WI38 (cell line): ENCODE measurements at regions not wholly inside any gene's neighbourhood (a gene's known extent, or its start where the extent isn't known, plus 50 kb on each side); places are given as distances from the start of the nearest gene placed in this dataset.

Experiments used
- H3K4me3 ChIP-seq: 2 replicates; pipeline ENCODE4 v1.5.1; 2011; ENCODE audit warnings: low read depth, mild to moderate bottlenecking, control low read depth, low read length
- TF ChIP-seq, protein P1 (sequence below): IDR thresholded peaks from 2 replicates; pipeline ENCODE4 v1.5.1; 2012; ENCODE audit warnings: low read depth, mild to moderate bottlenecking, control low read depth, low read length

DNA sequence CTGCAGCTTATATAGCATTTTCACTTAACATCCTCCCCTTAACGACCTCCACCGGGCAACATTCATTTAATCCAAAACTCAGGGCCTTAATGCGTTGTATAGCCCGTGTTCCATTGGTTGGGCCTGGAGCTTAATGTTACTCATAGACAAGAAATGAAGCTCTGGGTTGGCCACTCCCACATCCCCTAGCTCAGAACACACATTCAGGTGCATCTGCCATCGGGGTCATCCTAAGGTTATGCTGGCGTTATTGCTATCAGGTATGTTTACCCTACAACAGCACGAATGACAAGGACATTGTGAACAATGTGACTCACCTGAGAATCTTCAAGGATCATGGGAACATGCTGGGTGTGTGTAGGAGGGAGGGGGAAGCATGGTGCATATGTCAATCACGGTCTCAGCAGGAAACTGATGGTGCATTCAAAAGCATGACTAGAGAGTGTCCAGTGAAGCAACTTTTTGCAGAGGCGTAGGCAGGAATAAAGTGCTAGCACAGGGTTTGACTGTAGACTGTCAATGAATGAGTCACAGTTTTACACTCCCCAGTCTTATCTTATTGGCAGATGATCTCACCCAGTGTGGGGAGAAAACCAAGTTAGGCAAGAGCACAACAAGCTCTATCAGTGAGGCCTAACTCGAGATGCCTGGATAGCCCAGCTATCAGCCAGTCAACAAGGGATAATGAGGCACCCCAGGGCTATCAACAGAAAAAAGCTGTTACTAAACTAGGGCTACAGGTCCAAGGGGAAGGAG, 402.1 kb upstream of the MCTP2 start:
- TF ChIP-seq, protein P1, sequence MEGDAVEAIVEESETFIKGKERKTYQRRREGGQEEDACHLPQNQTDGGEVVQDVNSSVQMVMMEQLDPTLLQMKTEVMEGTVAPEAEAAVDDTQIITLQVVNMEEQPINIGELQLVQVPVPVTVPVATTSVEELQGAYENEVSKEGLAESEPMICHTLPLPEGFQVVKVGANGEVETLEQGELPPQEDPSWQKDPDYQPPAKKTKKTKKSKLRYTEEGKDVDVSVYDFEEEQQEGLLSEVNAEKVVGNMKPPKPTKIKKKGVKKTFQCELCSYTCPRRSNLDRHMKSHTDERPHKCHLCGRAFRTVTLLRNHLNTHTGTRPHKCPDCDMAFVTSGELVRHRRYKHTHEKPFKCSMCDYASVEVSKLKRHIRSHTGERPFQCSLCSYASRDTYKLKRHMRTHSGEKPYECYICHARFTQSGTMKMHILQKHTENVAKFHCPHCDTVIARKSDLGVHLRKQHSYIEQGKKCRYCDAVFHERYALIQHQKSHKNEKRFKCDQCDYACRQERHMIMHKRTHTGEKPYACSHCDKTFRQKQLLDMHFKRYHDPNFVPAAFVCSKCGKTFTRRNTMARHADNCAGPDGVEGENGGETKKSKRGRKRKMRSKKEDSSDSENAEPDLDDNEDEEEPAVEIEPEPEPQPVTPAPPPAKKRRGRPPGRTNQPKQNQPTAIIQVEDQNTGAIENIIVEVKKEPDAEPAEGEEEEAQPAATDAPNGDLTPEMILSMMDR = no peak
- H3K4me3 ChIP-seq = no peak overlapping the region

DNA sequence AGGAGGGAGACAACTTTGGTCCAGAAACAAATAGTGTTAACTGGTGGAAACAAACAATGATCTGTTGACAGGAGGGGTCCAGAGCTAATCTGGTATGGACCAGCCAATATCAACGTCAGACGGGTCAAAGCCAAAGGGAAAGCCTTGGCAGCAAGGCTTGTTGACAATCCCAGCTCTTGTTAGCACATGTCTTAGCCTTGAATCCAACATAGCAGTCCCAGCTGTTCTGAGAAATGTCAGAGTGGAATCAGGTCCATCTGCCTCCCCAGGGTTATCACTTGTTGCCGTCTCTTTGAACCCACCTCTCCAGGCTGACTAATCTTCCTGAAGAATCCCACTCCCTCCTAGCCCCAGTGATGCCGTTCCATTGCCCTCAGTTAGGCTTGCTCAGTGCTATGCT, 404.6 kb upstream of the MCTP2 start:
- H3K4me3 ChIP-seq = no peak overlapping the region
- TF ChIP-seq, protein P1 = no peak

DNA sequence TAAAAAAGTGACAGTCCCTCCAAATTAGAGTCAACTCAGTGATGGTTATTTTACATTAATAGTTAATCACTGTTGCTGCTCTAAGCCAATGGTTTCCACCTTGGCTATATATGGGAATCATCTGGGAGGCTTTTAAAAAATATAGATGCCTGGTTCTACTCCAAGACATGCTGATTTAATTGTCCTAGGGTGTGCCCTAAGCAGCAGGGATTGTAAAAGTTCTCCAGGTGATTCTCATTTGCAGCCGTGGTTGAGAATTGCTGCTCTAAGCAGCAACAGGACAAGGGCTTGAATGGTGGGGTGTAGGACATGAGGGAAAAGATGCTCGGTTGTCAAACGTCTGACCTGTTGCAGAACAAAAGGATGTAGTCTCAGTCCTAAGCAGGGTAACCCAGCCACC, 405.1 kb upstream of the MCTP2 start:
- H3K4me3 ChIP-seq = no peak overlapping the region
- TF ChIP-seq, protein P1 = no peak

DNA sequence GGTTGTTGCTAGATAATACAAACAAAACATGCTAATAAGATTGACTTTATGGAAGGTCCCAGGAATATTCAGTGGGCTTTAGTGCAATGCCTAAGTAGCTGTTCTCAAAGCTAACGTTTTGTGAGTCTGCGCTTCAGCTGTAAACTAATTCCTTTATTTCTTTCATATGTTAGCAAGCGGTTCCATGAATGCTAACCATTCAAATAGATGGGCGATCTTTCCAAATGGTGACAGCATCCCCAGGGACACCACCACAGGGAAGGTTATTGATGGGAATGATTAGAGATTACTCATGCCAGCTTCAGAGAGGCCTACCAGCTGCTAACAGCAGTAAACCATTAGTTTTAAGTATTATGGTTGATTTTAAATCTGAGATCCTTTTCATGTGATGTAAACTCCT, 405.7 kb upstream of the MCTP2 start:
- TF ChIP-seq, protein P1 = no peak
- H3K4me3 ChIP-seq = no peak overlapping the region

DNA sequence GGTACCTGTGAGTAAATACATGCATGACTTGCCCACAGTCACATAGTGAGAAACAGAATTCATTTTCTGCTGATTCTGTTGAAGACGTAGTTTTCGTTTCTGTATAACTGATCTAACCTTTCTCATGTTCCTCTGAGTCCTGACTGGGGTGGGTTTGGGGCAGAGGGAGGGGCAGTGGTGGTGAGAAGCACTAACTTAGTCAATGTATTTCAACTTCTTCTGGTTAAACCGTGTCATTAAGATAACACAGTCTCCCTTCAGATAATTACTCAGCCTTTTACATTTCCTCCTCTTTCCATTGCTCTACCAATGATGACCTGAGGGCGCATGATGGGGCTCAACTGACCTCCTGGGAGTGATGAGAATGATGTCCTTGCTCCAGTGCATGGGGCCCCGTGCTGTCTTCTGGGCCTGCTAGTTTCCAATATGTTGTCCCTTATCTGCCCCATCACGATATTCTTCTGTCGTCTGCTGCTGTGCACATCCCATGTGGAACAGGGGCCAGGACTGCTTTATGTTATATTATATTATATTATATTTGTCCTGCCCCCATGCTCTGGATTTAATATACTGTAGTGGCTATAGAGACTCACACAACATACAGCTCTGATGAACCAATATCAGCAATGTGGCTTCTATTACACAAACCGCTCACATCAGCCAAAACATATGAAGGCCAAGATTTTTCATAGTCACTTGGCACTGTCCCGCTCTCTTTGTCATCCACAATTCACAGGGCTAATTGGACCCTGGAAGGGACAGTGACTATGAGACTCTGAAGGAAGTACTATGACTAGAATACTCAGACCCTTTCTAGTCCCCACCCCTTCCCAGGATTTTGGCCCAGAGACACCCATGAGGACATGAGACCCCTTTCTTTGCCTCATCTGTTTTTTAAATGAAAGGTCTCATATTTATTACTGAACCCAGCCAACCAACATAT, 407.1 kb upstream of the MCTP2 start:
- TF ChIP-seq, protein P1 = no peak
- no peak overlapping the region for H3K4me3 ChIP-seq

DNA sequence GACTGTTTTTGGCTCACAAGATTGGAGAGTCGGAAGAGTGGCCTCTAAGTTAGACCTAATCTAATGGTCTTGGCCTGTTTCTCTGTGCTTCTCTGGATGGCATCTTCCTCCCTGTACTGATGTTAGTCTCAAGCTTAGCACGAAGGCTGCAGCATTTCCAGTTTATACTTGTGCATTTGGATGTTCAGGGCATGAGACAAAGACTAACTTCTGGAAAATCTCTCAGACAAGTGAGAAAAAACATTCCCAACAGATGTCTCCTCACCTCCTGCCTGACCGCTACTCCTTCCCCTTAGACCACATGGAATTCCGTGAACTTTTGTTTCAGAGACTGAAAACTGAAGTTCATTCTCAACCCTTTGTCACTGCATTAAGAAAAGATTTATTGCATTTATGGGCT, 410.8 kb upstream of the MCTP2 start:
- H3K4me3 ChIP-seq = no peak overlapping the region
- TF ChIP-seq, protein P1 = no peak

DNA sequence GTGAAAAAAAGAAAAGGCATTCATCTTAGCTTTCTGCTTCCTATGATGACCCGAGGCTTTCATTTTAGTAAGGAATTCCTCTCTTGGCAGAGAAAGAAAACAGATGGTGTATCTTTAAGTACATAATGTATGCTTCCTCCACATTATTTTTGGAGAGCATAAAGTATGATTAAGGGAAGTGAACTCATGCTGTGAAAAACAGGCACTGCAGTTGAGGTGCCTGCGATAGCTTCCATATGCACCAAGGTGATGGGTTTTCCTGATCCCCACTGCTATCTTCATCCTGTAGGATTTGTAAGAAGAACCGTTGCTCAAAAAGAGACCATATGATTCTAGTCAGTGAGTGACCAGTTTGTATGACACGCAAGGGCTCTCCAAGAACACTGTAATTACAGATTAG, 411.5 kb upstream of the MCTP2 start:
- TF ChIP-seq, protein P1 = no peak
- no peak overlapping the region for H3K4me3 ChIP-seq
